Tibial artery (tissue), 4 donors: ENCODE measurements at regions not wholly inside any gene's neighbourhood (a gene's known extent, or its start where the extent isn't known, plus 50 kb on each side); places are given as distances from the start of the nearest gene placed in this dataset.
A peak's percentile ranks its signal among the peaks of the same experiment; 100 is the strongest.

Experiments
- DNase-seq, 2 donors: peaks; one replicate each; pipeline ENCODE4 v3.0.0-alpha.2; 2019
- H3K27ac ChIP-seq, 2 donors: fragments of 200-600 bp; sonication (generic) in 1 of 2; 1 replicate in 1 of 2; 2 replicates in 1 of 2; pipeline ENCODE4 v1.5.1; 2018 to 2019; ENCODE audit warnings: mild to moderate bottlenecking in 1 of 2
- H3K27me3 ChIP-seq, 2 donors: fragments of 200-600 bp; sonication (generic) in 1 of 2; one replicate each; pipeline versions ENCODE4 v1.5.1 to v1.6.0; 2016 to 2019
- H3K36me3 ChIP-seq, 3 donors: fragments of 200-600 bp; sonication (generic) in 2 of 3; one replicate each; pipeline ENCODE4 v1.5.1; 2016 to 2019; ENCODE audit warnings: mild to moderate bottlenecking in 2 of 3
- H3K4me1 ChIP-seq, 4 donors: fragments of 200-600 bp; sonication (generic) in 2 of 4; 1 replicate in 3 of 4; 2 replicates in 1 of 4; pipeline ENCODE4 v1.5.1; 2016 to 2019
- H3K4me3 ChIP-seq, 2 donors: fragments of 200-600 bp; sonication (generic) in 1 of 2; 1 replicate in 1 of 2; 2 replicates in 1 of 2; pipeline ENCODE4 v1.5.1; 2018 to 2019; ENCODE audit warnings: mild to moderate bottlenecking in 2 of 2
- H3K9me3 ChIP-seq, 3 donors: fragments of 200-600 bp; sonication (generic) in 1 of 3; one replicate each; pipeline ENCODE4 v1.5.1; 2016 to 2019
- CTCF ChIP-seq, 2 experiments: fragments of 200-600 bp in 1 of 2; fragments of 450-650 bp in 1 of 2; IDR thresholded peaks; one replicate each; pipeline ENCODE4 v1.5.1; 2017 to 2019; ENCODE audit warnings: antibody characterized with exemption in 2 of 2, mild to moderate bottlenecking in 1 of 2, moderate library complexity in 1 of 2
- intact Hi-C: fragments of 100-400 bp; cut with DNase I; formaldehyde crosslinking; loops from one replicate; pipeline ENCODE4 v1.15.0; 2023; ENCODE audit warnings: low total_unique reads

GRCh38 chr18:75785206-75785605 lies 357.7 kb upstream of the SMIM21 start:
- no peak for DNase-seq
- H3K27me3 ChIP-seq = peaks cover 0 to 11% of the 10 kb centered on the region in 2 donors
- no peaks in the 10 kb centered on the region for H3K36me3 ChIP-seq
- intact Hi-C loops = no loop called here
- no peak for TF ChIP-seq CTCF (IDR thresholded peaks at IDR 0.05)
- no peaks in the 10 kb centered on the region for H3K4me1 ChIP-seq
- H3K4me3 ChIP-seq = no peak overlapping the region
- H3K27ac ChIP-seq = no peak overlapping the region
- H3K9me3 ChIP-seq = no peaks in the 10 kb centered on the region

GRCh38 chr18:75784390-75784789 lies 356.9 kb upstream of the SMIM21 start:
- no peaks in the 10 kb centered on the region for H3K36me3 ChIP-seq
- H3K4me3 ChIP-seq = peak overlapping the region in 1 of 2 donors; percentile 22
- H3K9me3 ChIP-seq = no peaks in the 10 kb centered on the region
- no peaks in the 10 kb centered on the region for H3K4me1 ChIP-seq
- H3K27me3 ChIP-seq = peaks cover 0 to 11% of the 10 kb centered on the region in 2 donors
- DNase-seq = no peak
- TF ChIP-seq CTCF (IDR thresholded peaks at IDR 0.05) = no peak
- H3K27ac ChIP-seq = no peak overlapping the region
- intact Hi-C loops = no loop called here

- Histone ChIP-seq H3K36me3 (no peaks in the 10 kb centered on the region), H3K9me3 (no peaks in the 10 kb centered on the region), H3K4me1 (no peaks in the 10 kb centered on the region), H3K27ac (no peak overlapping the region), H3K27me3 (peaks cover 0 to 11% of the 10 kb centered on the region in 2 donors), H3K4me3 (peak overlapping the region in 1 of 2 donors; percentile 22)
- intact Hi-C loops = no loop called here
- TF ChIP-seq CTCF (IDR thresholded peaks at IDR 0.05) = no peak
- no peak for DNase-seq
Measured at GRCh38 chr18:75783566-75784281, 356.2 kb upstream of the SMIM21 start.

- TF ChIP-seq CTCF (IDR thresholded peaks at IDR 0.05) = no peak
- intact Hi-C loops = no loop called here
- H3K4me1 ChIP-seq = no peaks in the 10 kb centered on the region
- no peaks in the 10 kb centered on the region for H3K9me3 ChIP-seq
- H3K27me3 ChIP-seq = peaks cover 0 to 16% of the 10 kb centered on the region in 2 donors
- no peaks in the 10 kb centered on the region for H3K36me3 ChIP-seq
- DNase-seq = no peak
- no peak overlapping the region for H3K4me3 ChIP-seq
- H3K27ac ChIP-seq = no peak overlapping the region
Measured at GRCh38 chr18:75782826-75783225, 355.3 kb upstream of the SMIM21 start.

- no peak overlapping the region for H3K4me3 ChIP-seq
- H3K27me3 ChIP-seq = peaks cover 0 to 16% of the 10 kb centered on the region in 2 donors
- DNase-seq = no peak
- no peak for TF ChIP-seq CTCF (IDR thresholded peaks at IDR 0.05)
- no peaks in the 10 kb centered on the region for H3K36me3 ChIP-seq
- no peak overlapping the region for H3K27ac ChIP-seq
- no peaks in the 10 kb centered on the region for H3K9me3 ChIP-seq
- H3K4me1 ChIP-seq = no peaks in the 10 kb centered on the region
- intact Hi-C loops = no loop called here
Measured at GRCh38 chr18:75782204-75782603, 354.7 kb upstream of the SMIM21 start.
